Gastroesophageal sphincter (tissue), 3 donors: ENCODE measurements at regions not wholly inside any gene's neighbourhood (a gene's known extent, or its start where the extent isn't known, plus 50 kb on each side); places are given as distances from the start of the nearest gene placed in this dataset.

Experiments used
- CTCF ChIP-seq, 4 experiments: fragments of 200-600 bp in 2 of 4; fragments of 450-650 bp in 2 of 4; sonication (generic) in 1 of 4; IDR thresholded peaks; one replicate each; pipeline ENCODE4 v1.5.1; 2017 to 2019; ENCODE audit warnings: antibody characterized with exemption in 4 of 4, mild to moderate bottlenecking in 2 of 4, moderate library complexity in 2 of 4
- EP300 ChIP-seq: sonication (generic); formaldehyde crosslinking; IDR thresholded peaks from one replicate; pipeline ENCODE4 v1.6.1; 2017; ENCODE audit warnings: antibody characterized with exemption, mild to moderate bottlenecking
- POLR2A ChIP-seq, 2 donors: fragments of 450-650 bp; IDR thresholded peaks; one replicate each; pipeline ENCODE4 v1.6.1; 2017; ENCODE audit warnings: antibody characterized with exemption in 2 of 2, mild to moderate bottlenecking in 2 of 2, moderate library complexity in 1 of 2
- POLR2AphosphoS5 ChIP-seq: sonication (generic); formaldehyde crosslinking; IDR thresholded peaks from one replicate; pipeline ENCODE4 v1.6.1; 2017; ENCODE audit warnings: antibody characterized with exemption

GRCh38 chr6:43974643-43975230, 152.5 kb downstream of the MRPL14 start:
- TF ChIP-seq EP300 (no peak), CTCF (IDR thresholded peaks at IDR 0.05) (no peak), POLR2AphosphoS5 (no peak), POLR2A (IDR thresholded peaks at IDR 0.05) (no peak)
